DMS 273 (cell line): ENCODE measurements at regions not wholly inside any gene's neighbourhood (a gene's known extent, or its start where the extent isn't known, plus 50 kb on each side); places are given as distances from the start of the nearest gene placed in this dataset.
"Not testable (repeated sequence)": the region's sequence is repeated elsewhere in the genome, so short reads cannot be mapped to it uniquely, and the experiment has no call there.

ENCODE experiments used
- DNase-seq: peaks from one replicate; lab custom pipeline; 2025; ENCODE audit not compliant: unreplicated experiment; lab: John Stamatoyannopoulos, UW

GRCh38 chr7:101740981-101741725 is 76.3 kb upstream of the CUX1 start:
- no peak for DNase-seq

GRCh38 chr7:101743241-101743994 is 74.0 kb upstream of the CUX1 start:
- DNase-seq: peak; percentile 88

GRCh38 chr7:101743995-101744360 is 73.4 kb upstream of the CUX1 start:
- no peak for DNase-seq

- DNase-seq: no peak
Observed at GRCh38 chr7:101744588-101744987, 72.8 kb upstream of the CUX1 start.

GRCh38 chr7:101746314-101746713 is 71.1 kb upstream of the CUX1 start:
- no peak for DNase-seq

- no peak for DNase-seq
Observed at GRCh38 chr7:101747053-101747878, 70.2 kb upstream of the CUX1 start.

- no peak for DNase-seq
Observed at GRCh38 chr7:101747879-101748345, 69.5 kb upstream of the CUX1 start.

GRCh38 chr7:101749891-101750290 is 67.5 kb upstream of the CUX1 start:
- no peak for DNase-seq

GRCh38 chr7:101753316-101753715 is 64.1 kb upstream of the CUX1 start:
- no peak for DNase-seq

- peak; percentile 67 for DNase-seq
Observed at GRCh38 chr7:101754424-101755159, 62.8 kb upstream of the CUX1 start.

GRCh38 chr7:101757879-101758278 is 59.5 kb upstream of the CUX1 start:
- no peak for DNase-seq

- not testable (repeated sequence) for DNase-seq
Observed at GRCh38 chr7:101758519-101758918, 58.9 kb upstream of the CUX1 start.

GRCh38 chr7:101764221-101764620 is 53.2 kb upstream of the CUX1 start:
- peak; percentile 73 for DNase-seq

- DNase-seq: peak; percentile 54
Observed at GRCh38 chr7:101767544-101767943, 49.9 kb upstream of the CUX1 start.
